Neural cell (in vitro differentiated cells): ENCODE measurements at regions not wholly inside any gene's neighbourhood (a gene's known extent, or its start where the extent isn't known, plus 50 kb on each side); places are given as distances from the start of the nearest gene placed in this dataset.

Experiments used
- EZH2 ChIP-seq: fragments of 200-600, 300-800 bp; shearing (Covaris generic), sonication (generic); IDR thresholded peaks from 2 replicates; pipeline ENCODE4 v1.6.1; 2014; ENCODE audit warnings: antibody characterized with exemption, low read length, borderline replicate concordance, mild to moderate bottlenecking; ENCODE audit not compliant: insufficient read depth, poor library complexity, severe bottlenecking
- MXI1 ChIP-seq: fragments of 450-650 bp; conservative IDR thresholded peaks from 2 replicates; pipeline ENCODE4 v1.6.1; 2014; ENCODE audit warnings: antibody characterized with exemption, mild to moderate bottlenecking; ENCODE audit not compliant: poor library complexity, severe bottlenecking
- POLR2AphosphoS5 ChIP-seq: IDR thresholded peaks from 2 replicates; pipeline ENCODE4 v1.6.1; 2012
- TAF1 ChIP-seq: IDR thresholded peaks from 2 replicates; pipeline ENCODE4 v1.6.1; 2012; ENCODE audit warnings: low read depth
- TF ChIP-seq, protein P1 (sequence below): fragments of 450-650 bp; IDR thresholded peaks from 2 replicates; pipeline ENCODE4 v1.5.1; 2014; ENCODE audit warnings: antibody characterized with exemption, mild to moderate bottlenecking, moderate library complexity; ENCODE audit not compliant: poor library complexity, severe bottlenecking

DNA sequence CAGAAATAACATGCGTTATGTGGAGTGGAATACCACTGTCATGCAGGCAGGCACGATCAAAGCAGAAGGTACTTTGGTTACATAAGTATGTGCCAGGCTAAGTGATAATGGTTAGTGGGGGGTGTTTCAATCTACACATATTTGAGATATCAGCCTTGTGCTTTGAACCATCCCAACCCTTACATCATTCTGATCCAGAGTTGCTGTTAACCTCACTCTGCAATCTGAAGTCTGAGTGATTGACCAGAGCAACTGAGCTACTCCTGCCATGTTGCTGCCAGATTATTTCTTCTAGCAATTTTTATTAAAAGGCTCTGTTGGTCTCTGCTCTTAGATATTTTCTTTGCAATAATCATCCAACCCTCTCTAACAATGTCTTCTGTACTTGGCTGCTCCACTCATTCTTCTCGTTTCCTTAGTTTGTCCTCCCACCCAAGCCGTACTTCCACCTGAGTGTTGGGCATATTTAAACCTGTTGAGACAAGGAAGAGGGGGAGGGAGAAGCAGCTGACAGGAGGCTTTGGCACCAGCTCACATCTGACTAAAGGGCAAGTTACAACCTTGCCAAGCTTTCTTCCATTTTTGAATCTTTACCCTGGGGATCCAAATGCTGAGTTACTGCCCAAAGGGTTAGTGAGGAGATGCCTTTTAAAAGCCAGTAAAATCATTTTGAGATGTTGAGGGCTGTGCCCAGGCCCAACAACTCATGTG lies 114.1 kb upstream of the SESN3 start:
- TF ChIP-seq POLR2AphosphoS5 (no peak), EZH2 (no peak), TAF1 (no peak), MXI1 (no peak)
- TF ChIP-seq, protein P1, sequence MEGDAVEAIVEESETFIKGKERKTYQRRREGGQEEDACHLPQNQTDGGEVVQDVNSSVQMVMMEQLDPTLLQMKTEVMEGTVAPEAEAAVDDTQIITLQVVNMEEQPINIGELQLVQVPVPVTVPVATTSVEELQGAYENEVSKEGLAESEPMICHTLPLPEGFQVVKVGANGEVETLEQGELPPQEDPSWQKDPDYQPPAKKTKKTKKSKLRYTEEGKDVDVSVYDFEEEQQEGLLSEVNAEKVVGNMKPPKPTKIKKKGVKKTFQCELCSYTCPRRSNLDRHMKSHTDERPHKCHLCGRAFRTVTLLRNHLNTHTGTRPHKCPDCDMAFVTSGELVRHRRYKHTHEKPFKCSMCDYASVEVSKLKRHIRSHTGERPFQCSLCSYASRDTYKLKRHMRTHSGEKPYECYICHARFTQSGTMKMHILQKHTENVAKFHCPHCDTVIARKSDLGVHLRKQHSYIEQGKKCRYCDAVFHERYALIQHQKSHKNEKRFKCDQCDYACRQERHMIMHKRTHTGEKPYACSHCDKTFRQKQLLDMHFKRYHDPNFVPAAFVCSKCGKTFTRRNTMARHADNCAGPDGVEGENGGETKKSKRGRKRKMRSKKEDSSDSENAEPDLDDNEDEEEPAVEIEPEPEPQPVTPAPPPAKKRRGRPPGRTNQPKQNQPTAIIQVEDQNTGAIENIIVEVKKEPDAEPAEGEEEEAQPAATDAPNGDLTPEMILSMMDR = no peak
